ENCODE measurements at regions not wholly inside any gene's neighbourhood (a gene's known extent, or its start where the extent isn't known, plus 50 kb on each side); places are given as distances from the start of the nearest gene placed in this dataset.

- no peak overlapping the region for H3K9ac ChIP-seq (ENCODE audit: insufficient read length, low read depth)
- no peaks in the 10 kb centered on the region for H3K36me3 ChIP-seq (ENCODE audit: insufficient read depth, insufficient read length, low read length)
- DNase-seq (ENCODE audit: low read depth, low spot score) = no peak
- TF ChIP-seq SUZ12 (IDR thresholded peaks at IDR 0.05; ENCODE audit: extremely low read depth, insufficient read depth, insufficient read length) (no peak), YY1 (IDR thresholded peaks at IDR 0.05; ENCODE audit: insufficient read depth, insufficient read length) (no peak), ZNF274 (IDR thresholded peaks at IDR 0.05; ENCODE audit: low read depth, low read length) (no peak)
- no peaks in the 10 kb centered on the region for H3K4me1 ChIP-seq (ENCODE audit: insufficient read depth, insufficient read length)
- H3K4me3 ChIP-seq (ENCODE audit: insufficient read length, low read depth) = no peak overlapping the region
- no peaks in the 10 kb centered on the region for H3K9me3 ChIP-seq (ENCODE audit: insufficient read depth, low read length)
- no peaks in the 10 kb centered on the region for H3K27me3 ChIP-seq (ENCODE audit: insufficient read depth, insufficient read length)
Observed at GRCh38 chr5:148924817-148925216, 98.4 kb downstream of the ADRB2 start.

DNA sequence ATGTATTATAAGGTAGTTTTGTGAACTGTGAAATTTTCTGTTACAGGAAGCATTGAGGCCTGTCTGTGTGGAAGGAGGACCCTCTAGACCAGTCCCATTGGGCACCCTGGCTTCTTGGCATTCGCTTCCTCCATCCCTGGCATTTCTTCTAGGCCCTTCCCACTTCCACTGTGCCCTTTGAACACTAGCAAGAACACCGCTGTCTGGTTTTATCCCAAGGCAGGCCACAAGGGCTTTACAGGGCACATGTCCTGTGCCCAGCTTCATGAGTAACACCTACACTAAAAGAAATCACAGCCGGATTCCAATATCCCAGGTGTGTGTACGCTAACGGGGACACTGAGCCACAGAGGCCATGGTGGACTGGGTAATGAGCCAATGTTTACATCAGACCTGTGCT is 99.8 kb downstream of the ADRB2 start:
- Histone ChIP-seq H3K9ac (ENCODE audit: insufficient read length, low read depth) (no peak overlapping the region), H3K27me3 (ENCODE audit: insufficient read depth, insufficient read length) (no peaks in the 10 kb centered on the region), H3K4me3 (ENCODE audit: insufficient read length, low read depth) (no peak overlapping the region), H3K4me1 (ENCODE audit: insufficient read depth, insufficient read length) (no peaks in the 10 kb centered on the region), H3K9me3 (ENCODE audit: insufficient read depth, low read length) (no peaks in the 10 kb centered on the region), H3K36me3 (ENCODE audit: insufficient read depth, insufficient read length, low read length) (no peaks in the 10 kb centered on the region)
- TF ChIP-seq ZNF274 (IDR thresholded peaks at IDR 0.05; ENCODE audit: low read depth, low read length) (no peak), SUZ12 (IDR thresholded peaks at IDR 0.05; ENCODE audit: extremely low read depth, insufficient read depth, insufficient read length) (no peak), YY1 (IDR thresholded peaks at IDR 0.05; ENCODE audit: insufficient read depth, insufficient read length) (no peak)
- no peak for DNase-seq (ENCODE audit: low read depth, low spot score)

DNA sequence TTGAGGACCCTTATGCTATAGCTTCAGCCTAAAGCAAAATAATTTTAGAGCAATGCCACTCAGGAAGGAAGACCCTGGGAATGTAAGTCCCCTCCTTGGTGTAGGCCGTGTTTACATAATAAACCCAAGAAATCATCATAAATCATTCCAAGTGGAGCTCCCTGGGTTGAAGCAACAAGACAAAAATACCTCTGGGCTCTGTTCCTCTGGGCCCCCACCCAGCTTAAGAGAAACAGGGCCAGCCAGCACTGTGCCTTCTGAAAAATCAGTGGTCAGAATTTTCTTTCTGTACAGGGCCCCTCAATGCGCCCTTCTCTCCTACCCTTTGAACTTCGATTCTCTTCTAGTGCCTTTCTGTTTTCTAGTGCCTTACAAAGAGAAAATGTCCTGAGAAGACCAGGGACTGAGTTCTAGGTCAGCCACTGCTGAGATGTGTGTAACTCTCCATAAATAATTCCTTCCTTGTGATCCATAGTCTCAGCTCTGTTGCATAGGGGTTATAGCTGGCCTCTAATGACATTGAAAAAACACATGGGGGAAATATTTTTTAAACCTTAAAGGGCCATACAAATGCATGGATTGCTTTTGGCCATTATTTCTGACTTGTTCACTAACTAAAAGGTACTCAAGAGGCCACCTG is 101.0 kb downstream of the ADRB2 start:
- Histone ChIP-seq H3K27me3 (ENCODE audit: insufficient read depth, insufficient read length) (peaks cover 2% of the 10 kb centered on the region), H3K9me3 (ENCODE audit: insufficient read depth, low read length) (no peaks in the 10 kb centered on the region), H3K4me3 (ENCODE audit: insufficient read length, low read depth) (no peak overlapping the region), H3K36me3 (ENCODE audit: insufficient read depth, insufficient read length, low read length) (no peaks in the 10 kb centered on the region), H3K9ac (ENCODE audit: insufficient read length, low read depth) (no peak overlapping the region), H3K4me1 (ENCODE audit: insufficient read depth, insufficient read length) (no peaks in the 10 kb centered on the region)
- no peak for DNase-seq (ENCODE audit: low read depth, low spot score)
- TF ChIP-seq ZNF274 (IDR thresholded peaks at IDR 0.05; ENCODE audit: low read depth, low read length) (no peak), YY1 (IDR thresholded peaks at IDR 0.05; ENCODE audit: insufficient read depth, insufficient read length) (no peak), SUZ12 (IDR thresholded peaks at IDR 0.05; ENCODE audit: extremely low read depth, insufficient read depth, insufficient read length) (no peak)

DNA sequence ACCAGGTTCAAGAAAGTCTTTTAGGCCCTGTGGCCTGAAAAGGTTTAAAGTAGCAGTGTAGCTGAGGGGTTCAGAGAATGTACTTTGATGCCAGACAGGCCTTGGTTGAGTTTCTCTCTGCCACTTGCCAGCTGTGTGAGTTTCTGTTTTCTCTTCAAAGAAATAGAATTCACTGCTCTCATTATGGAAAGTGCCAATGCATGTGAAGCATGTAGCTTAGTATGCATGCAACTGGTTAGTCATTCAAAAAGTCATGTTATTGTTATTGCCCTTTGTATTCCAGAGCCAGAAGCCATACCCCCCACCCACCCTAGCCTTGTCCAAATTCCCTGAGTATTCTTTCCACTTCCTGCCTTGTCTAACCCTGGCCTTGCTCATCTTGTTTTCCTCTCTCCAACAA is 101.7 kb downstream of the ADRB2 start:
- TF ChIP-seq ZNF274 (IDR thresholded peaks at IDR 0.05; ENCODE audit: low read depth, low read length) (no peak), SUZ12 (IDR thresholded peaks at IDR 0.05; ENCODE audit: extremely low read depth, insufficient read depth, insufficient read length) (no peak), YY1 (IDR thresholded peaks at IDR 0.05; ENCODE audit: insufficient read depth, insufficient read length) (no peak)
- Histone ChIP-seq H3K9me3 (ENCODE audit: insufficient read depth, low read length) (no peaks in the 10 kb centered on the region), H3K4me3 (ENCODE audit: insufficient read length, low read depth) (no peak overlapping the region), H3K9ac (ENCODE audit: insufficient read length, low read depth) (no peak overlapping the region), H3K4me1 (ENCODE audit: insufficient read depth, insufficient read length) (no peaks in the 10 kb centered on the region), H3K36me3 (ENCODE audit: insufficient read depth, insufficient read length, low read length) (no peaks in the 10 kb centered on the region), H3K27me3 (ENCODE audit: insufficient read depth, insufficient read length) (peaks cover 2% of the 10 kb centered on the region)
- DNase-seq (ENCODE audit: low read depth, low spot score) = no peak

DNA sequence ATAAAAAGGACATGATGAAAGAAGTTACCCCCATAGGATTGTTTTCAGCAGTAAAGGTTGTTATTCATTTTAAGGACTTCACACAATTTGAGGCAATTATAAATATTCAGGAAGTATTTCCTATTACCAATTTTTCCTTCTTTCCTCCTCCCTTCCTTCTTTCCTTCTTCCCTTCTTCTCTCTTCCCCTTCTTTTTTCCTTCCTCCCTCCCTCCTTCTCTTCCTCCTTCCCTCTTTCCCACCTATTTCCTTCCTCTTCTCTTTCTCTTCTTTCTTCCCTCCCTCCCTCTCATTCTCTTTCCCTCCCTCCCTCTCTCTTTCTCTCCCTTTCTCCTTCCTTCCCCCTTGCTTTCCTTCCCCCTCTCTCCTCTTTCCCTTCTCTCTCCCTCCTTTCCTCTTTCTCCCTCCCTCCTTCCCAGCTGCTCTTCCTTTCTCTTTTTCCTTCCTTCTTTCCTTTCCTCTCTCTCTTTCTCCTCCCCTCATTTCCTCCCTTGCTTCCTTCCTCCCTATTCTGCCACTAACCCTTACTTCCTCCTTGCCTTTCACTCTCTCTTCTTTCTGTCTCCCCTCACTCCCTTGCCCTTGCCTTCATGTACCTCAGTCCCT is 105.1 kb downstream of the ADRB2 start:
- Histone ChIP-seq H3K9ac (ENCODE audit: insufficient read length, low read depth) (no peak overlapping the region), H3K9me3 (ENCODE audit: insufficient read depth, low read length) (no peaks in the 10 kb centered on the region), H3K27me3 (ENCODE audit: insufficient read depth, insufficient read length) (peaks cover 2% of the 10 kb centered on the region), H3K4me1 (ENCODE audit: insufficient read depth, insufficient read length) (no peaks in the 10 kb centered on the region), H3K4me3 (ENCODE audit: insufficient read length, low read depth) (no peak overlapping the region), H3K36me3 (ENCODE audit: insufficient read depth, insufficient read length, low read length) (no peaks in the 10 kb centered on the region)
- DNase-seq (ENCODE audit: low read depth, low spot score) = no peak
- TF ChIP-seq SUZ12 (IDR thresholded peaks at IDR 0.05; ENCODE audit: extremely low read depth, insufficient read depth, insufficient read length) (no peak), YY1 (IDR thresholded peaks at IDR 0.05; ENCODE audit: insufficient read depth, insufficient read length) (no peak), ZNF274 (IDR thresholded peaks at IDR 0.05; ENCODE audit: low read depth, low read length) (no peak)

DNA sequence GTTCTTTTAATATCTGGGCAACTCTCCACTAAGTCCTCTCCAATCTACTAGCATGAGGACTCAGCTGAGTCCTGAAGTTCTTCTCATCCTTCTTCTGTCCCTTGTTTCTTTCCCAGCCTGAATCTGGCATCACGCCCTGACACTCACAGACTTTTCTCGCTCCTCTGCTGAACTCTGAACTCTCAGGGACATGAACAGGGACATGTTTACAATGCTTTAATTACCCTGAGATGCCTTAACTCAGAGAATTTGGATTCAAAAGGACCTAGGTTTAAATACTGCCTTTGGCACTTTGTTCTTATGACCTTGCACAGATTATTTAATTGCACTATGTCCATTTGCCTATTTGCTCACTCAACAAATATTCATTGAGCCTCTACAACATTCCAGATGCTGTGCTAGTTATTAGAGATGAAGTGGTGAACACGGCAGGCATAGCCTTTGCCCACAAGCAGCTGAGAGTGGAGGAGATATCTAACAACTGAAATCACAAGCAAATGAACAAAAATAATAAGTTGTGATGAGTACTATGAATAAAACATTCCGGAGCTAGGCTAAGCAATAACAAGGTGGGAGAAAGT is 106.0 kb downstream of the ADRB2 start:
- TF ChIP-seq SUZ12 (IDR thresholded peaks at IDR 0.05; ENCODE audit: extremely low read depth, insufficient read depth, insufficient read length) (no peak), YY1 (IDR thresholded peaks at IDR 0.05; ENCODE audit: insufficient read depth, insufficient read length) (no peak), ZNF274 (IDR thresholded peaks at IDR 0.05; ENCODE audit: low read depth, low read length) (no peak)
- H3K9ac ChIP-seq (ENCODE audit: insufficient read length, low read depth) = no peak overlapping the region
- H3K27me3 ChIP-seq (ENCODE audit: insufficient read depth, insufficient read length) = peaks cover 2% of the 10 kb centered on the region
- no peaks in the 10 kb centered on the region for H3K36me3 ChIP-seq (ENCODE audit: insufficient read depth, insufficient read length, low read length)
- H3K4me1 ChIP-seq (ENCODE audit: insufficient read depth, insufficient read length) = no peaks in the 10 kb centered on the region
- DNase-seq (ENCODE audit: low read depth, low spot score) = no peak
- H3K4me3 ChIP-seq (ENCODE audit: insufficient read length, low read depth) = no peak overlapping the region
- no peaks in the 10 kb centered on the region for H3K9me3 ChIP-seq (ENCODE audit: insufficient read depth, low read length)

GRCh38 chr5:148933903-148934432 is 107.6 kb downstream of the ADRB2 start:
- Histone ChIP-seq H3K9me3 (ENCODE audit: insufficient read depth, low read length) (no peaks in the 10 kb centered on the region), H3K4me1 (ENCODE audit: insufficient read depth, insufficient read length) (no peaks in the 10 kb centered on the region), H3K4me3 (ENCODE audit: insufficient read length, low read depth) (no peak overlapping the region), H3K36me3 (ENCODE audit: insufficient read depth, insufficient read length, low read length) (no peaks in the 10 kb centered on the region), H3K9ac (ENCODE audit: insufficient read length, low read depth) (no peak overlapping the region), H3K27me3 (ENCODE audit: insufficient read depth, insufficient read length) (peaks cover 2% of the 10 kb centered on the region)
- TF ChIP-seq YY1 (IDR thresholded peaks at IDR 0.05; ENCODE audit: insufficient read depth, insufficient read length) (no peak), ZNF274 (IDR thresholded peaks at IDR 0.05; ENCODE audit: low read depth, low read length) (no peak)
- no peak for DNase-seq (ENCODE audit: low read depth, low spot score)

Measured in NT2/D1 (cell line).